HG03460 (cell line): ENCODE measurements at regions not wholly inside any gene's neighbourhood (a gene's known extent, or its start where the extent isn't known, plus 50 kb on each side); places are given as distances from the start of the nearest gene placed in this dataset.

Experiments
- ATAC-seq: cut with Tn5 transposase; IDR thresholded peaks from one replicate; pipeline ENCODE4 v1.9.1; 2021; ENCODE audit not compliant: unreplicated experiment

DNA sequence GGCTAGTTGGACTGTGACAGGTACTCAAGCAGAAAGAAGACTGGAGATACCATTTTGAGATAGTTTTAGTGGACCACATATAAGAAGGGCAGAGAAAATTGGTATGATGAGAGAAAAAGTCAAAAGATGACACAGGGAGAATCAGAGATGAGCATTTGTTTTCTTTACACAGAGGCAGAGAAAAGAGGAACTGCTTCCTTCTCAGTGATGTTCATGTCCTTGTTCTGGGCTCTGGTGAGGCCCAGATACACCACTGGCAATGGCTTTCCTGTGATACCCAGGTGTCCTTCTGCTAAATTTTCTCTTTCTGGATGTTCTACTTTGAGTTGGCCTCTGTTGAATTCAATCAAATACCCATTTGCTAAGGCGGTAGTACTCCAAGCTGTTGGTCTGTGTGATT is 1782.7 kb upstream of the SEL1L start:
- no peak for ATAC-seq

DNA sequence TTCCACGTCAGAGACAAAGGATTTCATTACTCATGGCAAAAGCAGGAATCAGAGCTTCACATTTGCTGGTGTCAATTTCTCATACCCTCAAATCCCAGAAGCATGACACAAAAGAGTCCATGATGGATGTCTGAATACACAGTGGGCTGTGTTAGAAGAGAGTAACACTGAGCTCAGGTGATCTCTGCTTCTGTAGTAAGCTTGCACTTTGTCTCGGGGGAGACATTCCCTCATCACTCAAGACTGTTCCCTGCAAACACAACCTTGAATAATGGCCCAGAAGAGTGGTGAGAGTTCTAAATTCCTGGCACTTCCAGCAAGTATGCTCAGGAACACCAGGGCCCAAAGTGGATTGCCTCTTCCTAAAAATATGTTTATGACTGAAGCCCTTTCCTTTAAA is 1787.2 kb upstream of the SEL1L start:
- no peak for ATAC-seq

DNA sequence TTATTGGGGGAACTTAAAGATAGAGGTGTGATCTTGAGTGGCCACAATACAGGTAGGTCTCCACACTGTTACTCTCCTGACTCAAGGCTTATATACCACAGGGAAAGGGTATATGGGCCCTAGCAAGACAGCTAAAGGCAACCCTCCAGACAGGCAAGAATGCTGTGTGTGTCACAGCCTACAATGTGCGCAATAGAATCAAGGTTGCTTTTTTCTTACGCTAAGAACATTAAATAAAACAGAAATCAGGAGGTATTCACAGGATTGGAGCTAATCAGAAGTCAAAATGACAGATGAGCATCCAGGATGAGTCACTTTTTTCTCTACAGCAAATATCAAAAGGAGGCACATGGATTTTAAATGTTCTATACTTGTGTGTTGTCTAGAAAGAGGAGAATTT is 1797.9 kb upstream of the SEL1L start:
- no peak for ATAC-seq

GRCh38 chr14:83342590-83342989 is 1808.9 kb upstream of the SEL1L start:
- ATAC-seq = no peak

GRCh38 chr14:83347874-83348273 is 1814.2 kb upstream of the SEL1L start:
- no peak for ATAC-seq

GRCh38 chr14:83355609-83356008 is 1822.0 kb upstream of the SEL1L start:
- ATAC-seq = no peak

DNA sequence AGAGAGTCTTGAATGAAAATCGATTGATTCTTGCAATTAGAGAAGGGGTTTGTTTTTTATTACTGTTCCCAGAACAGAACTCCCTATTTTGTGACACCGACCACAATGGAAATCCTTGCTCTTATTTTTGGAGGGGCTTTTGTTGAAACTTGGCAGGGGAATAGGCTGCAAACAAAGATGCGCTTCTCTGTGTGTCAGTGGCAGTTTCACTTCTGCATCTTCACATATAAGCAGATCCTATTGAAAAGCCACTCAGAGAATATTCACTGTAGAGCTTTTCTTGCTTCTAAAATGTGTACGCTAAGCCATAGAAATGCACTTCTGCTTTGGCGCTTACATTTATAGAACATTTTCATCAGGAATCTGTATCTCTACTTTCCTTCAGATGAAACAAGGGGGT is 1822.4 kb upstream of the SEL1L start:
- ATAC-seq = no peak

DNA sequence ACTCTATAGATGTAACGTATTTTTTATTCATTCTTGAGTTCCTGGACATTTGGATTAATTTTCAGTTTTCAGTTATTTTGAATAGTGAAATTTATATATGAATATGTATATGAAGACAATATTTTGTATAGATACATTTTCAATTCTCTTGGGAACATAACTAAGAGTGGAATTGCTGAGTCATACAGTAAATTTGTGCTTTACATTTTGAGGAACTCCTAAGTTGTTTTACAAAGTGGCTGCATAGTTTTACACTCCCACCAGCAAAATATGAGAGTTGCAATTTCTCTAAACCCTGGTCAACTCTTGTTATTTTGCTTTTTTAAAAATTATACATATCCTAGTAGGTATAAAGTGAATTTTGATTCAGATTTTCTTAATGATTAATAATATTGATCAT is 1838.6 kb upstream of the SEL1L start:
- no peak for ATAC-seq

DNA sequence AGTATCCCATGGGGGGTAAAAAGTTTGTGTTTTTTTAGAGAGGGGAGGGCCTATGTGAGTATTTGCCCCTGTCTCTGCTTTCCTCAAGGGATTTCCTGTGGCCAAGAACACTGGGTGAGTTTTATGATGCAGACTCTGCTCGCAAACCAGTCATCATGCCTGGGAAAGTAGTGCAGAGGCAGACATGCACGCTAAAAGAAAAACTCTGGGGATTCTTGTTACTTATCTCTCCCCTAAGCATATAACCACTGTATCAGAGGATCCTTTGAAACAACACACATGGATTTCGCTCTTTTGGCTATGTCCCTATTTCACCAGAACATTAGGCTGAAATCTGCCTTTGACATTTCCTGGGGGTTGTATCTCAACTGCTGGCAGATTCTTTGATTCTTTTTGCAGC is 1845.8 kb upstream of the SEL1L start:
- ATAC-seq = no peak

DNA sequence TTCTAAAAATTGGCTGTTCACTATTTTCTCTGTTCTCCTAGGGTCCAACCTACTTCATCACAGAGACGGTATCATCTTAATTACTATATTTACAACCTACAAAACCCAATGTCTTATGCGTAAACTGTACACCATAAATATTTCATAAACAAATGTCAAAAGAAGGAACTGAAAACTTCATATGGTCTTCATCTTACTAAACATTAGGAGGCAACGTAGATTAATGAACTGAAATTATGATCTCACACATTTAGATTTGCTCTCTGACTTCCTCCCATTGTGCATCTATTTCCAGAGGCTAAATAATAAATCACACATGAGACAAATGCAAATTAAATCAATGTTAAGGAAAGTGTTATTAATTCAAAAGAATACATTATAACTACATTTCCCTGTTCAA is 1850.6 kb upstream of the SEL1L start:
- no peak for ATAC-seq

DNA sequence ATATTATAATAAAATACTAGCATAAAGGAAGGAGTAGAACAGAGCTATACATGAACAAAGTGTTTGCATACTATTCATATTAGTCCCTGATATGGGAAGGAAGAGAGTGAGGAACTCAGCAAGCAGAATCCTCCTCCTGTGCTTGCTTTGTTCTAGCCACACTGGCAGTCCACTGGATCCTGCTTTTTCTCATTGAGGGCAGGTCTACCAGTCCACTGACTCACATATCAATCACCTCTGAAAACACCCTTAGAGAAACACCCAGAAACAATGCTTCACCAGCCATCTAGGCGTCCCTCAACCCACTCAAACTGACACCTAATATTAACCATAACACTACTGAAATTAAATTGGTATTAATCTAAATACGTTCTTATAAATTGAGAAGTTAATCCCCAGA is 1861.7 kb upstream of the SEL1L start:
- ATAC-seq = no peak

DNA sequence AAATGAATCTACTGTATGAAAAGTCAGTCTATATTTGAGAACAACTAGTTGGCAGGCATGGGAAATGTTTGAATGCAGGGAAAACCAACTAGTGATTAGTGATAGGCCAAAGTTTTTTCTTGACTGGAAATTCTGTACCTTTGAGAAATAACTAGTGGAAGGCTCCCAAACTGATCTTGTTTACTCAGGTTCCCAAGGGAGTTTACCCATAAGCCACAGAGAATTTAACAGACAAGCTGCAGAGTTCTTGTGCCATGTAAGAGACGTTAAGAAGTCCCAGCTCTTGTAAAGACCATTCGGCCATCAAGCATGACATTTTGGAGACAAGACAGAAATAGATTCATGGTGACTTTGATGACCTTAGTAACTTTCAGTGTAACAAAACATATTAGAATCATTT is 1882.8 kb upstream of the SEL1L start:
- no peak for ATAC-seq

GRCh38 chr14:83419420-83419819 is 1885.8 kb upstream of the SEL1L start:
- ATAC-seq = no peak

DNA sequence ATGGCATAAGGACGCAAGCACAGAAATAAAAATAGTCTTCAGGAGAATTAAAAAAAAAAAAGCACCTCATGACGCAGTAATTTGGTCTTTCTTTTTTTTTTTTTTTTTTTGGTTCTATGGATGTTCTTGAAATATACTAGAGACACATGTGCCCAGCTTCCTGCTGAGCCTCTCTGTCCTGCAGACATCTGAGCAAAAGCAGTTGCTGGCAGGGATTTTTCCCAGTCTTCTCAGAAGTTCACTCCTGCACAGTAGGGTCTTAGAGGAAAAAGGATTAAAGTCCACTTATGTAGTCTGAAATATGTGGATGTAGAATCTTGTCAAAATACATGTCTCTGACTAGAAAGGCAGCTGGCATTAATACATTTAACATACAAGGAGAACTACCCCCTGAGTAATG is 1888.1 kb upstream of the SEL1L start:
- no peak for ATAC-seq

DNA sequence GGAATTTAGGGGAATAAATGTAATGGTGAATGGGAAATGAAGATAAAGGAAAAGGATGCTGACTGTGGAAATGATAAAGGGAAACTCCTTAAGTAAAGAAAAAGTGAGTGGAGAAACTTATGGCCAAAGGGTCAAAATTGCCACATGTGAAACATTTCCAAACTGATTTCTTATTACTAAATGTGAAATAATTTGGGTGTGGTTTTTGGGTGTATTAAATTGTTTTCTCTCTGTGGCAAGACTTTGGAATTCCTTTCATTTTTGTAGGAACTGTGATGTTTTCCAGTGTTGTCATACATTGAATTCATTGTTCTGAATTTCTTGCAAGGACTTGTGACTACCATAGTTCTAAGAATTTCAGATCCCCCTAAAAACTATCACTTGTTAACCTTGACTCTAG is 1891.5 kb upstream of the SEL1L start:
- ATAC-seq = no peak

GRCh38 chr14:83425706-83426105 is 1892.1 kb upstream of the SEL1L start:
- no peak for ATAC-seq

DNA sequence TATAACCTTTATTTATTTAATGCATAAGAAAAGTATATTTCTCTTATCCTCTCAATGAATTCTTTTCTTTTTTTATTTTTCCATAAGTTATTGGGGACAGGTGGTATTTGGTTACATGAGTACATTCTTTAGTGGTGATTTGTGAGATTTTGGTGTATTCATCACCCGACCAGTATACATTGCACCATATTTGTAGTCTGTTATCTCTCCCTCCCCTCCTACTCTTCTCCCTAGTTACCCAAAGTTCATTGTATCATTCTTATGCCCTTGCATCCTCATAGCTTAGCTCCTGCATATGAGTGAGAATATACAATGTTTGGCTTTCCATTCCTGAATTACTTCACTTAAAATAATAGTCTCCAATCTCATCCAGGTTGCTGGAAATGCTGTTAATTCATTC is 1900.0 kb upstream of the SEL1L start:
- ATAC-seq = no peak

DNA sequence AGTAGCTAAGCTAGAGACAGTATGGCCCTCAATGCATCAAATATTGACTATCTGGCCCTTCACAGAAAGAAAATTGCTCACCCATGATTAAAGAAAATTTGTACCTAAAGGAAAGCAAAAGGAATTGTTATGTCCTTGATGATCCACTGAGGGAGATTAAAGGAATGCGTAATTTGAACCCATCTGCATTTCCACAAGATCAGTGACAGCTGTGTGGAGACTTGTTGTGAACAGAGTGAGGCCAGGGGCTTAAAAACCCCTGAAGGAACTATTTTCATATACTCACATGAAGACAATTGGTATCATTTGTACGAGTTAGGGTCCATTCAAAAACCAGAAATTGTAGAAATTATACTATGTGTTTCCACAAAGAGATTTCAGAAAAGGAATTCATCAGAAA is 1908.1 kb upstream of the SEL1L start:
- no peak for ATAC-seq

DNA sequence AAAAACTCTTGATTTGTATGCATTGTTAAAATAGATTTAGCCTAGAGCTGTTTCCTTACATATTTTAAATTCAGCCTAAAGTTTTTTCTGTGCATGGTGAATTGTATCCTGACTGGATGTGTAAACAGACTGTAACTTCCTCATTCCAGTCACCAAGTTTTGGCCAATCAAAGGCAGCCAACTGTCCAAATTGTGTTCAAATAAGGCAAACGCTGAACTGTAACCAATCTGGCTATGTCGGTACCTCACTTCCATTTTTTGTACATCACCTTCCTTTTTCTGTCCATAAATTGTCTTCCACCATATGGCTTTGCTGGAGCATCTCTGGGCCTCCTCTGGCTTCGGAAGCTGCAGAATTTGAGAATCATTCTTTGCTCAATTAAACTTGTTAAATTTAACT is 1921.9 kb upstream of the SEL1L start:
- ATAC-seq = no peak

- ATAC-seq = no peak
Observed at GRCh38 chr14:83461521-83461920, 1927.9 kb upstream of the SEL1L start.

DNA sequence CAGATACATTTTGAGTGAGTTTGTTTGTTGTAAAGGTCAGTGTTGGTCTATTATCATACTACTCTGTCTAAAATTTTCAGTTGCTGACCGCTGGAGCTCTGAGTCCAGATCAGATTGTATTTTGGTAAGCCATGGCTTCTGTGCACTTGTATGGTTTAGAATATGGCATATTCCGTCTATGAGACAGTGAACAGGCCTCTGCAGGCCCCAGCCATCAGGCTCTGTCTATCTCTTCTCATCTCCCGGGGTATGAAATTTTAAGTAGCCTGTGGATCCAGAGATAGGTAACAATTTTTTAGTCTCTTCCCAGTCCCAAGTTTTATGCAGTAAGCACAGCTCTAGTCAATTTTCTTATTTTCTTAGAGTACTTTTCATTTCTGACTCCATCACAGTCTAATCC is 1929.1 kb upstream of the SEL1L start:
- ATAC-seq = no peak

DNA sequence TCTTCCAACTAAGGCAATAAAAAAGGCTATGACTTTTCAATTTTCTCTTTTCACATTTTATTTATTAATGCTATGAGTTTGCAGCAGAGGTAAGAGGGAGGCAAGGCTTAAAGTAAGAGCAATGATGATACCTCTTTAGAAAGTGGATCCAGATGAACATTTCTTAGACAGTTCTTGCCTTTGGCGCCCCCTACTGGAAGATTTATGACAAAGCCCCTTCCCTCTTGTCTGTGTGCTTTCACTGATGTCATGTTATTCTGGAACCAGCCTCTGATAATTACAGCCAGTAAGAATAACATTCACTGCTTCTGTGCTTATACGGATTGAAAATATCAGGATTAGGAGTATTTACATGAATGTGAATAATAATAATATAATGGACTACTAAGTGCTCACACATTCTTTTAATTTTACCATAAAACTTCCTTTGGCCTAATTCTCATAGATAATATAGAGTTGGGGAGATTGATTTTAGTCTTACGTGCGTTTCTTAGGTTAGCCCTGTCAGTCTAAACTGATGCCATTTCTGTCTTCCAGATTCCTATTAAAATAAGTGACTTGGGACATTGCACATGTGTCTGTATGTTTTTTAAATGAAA is 1929.9 kb upstream of the SEL1L start:
- no peak for ATAC-seq

- ATAC-seq = no peak
Observed at GRCh38 chr14:83467811-83468210, 1934.2 kb upstream of the SEL1L start.

DNA sequence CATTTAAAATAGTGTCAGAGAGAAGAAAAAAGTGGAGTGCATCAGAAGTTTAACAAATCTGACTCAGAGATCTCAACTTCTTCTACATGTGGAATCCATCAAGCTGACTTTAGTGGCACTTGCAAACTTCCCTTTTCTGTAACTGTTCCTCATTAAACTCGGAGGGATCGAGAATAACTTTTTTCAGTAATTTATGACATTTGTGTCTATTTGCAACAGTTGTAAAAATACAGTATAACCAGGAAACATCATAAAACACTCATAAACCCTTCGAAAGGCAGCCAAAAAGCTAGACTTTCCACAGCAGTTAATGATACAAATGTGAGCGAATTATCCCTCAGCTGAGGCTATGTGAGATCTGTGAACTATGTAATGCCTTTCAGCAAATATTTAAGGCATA is 1936.8 kb upstream of the SEL1L start:
- no peak for ATAC-seq
